SH-SY5Y (cell line): ENCODE measurements at regions not wholly inside any gene's neighbourhood (a gene's known extent, or its start where the extent isn't known, plus 50 kb on each side); places are given as distances from the start of the nearest gene placed in this dataset.

Source experiments
- GATA2 ChIP-seq: IDR thresholded peaks from 2 replicates; pipeline ENCODE4 v1.6.1; 2011; ENCODE audit warnings: mild to moderate bottlenecking, low read depth, low read length
- GATA3 ChIP-seq: IDR thresholded peaks from 2 replicates; pipeline ENCODE4 v1.6.1; 2011; ENCODE audit warnings: low read depth, mild to moderate bottlenecking, low read length, moderate library complexity

DNA sequence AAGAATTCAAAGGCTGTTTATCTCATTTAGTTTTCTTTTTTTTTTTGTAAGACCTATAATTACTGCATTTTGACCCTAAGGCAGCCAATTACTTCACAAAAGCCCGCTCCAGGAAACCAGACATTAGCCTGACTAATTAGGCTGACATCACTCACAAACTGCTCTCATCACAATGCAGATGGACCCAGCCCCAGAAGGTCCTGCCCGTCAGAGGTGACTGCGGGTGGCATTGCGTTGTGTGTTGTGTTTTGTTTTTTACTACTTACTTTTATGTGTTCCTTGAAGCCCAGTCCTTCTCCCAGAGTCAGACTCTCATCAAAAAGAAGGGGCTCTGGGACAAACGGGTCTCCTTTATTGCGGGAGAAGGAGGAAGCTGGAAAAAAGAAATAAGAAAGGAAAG, 172.2 kb downstream of the HSD17B3 start:
- TF ChIP-seq GATA3: no peak
- TF ChIP-seq GATA2: no peak
